Mesenchymal stem cell (in vitro differentiated cells and primary cell): ENCODE measurements at regions not wholly inside any gene's neighbourhood (a gene's known extent, or its start where the extent isn't known, plus 50 kb on each side); places are given as distances from the start of the nearest gene placed in this dataset.

Source experiments
- DNase-seq: peaks from one replicate; pipeline ENCODE4 v3.0.0-alpha.2; 2013
- H2AFZ ChIP-seq: one replicate; pipeline ENCODE4 v1.6.1; 2013; ENCODE audit warnings: low read depth, mild to moderate bottlenecking, control low read depth, inconsistent platforms, low read length, moderate library complexity
- H2AK5ac ChIP-seq: 2 replicates; pipeline ENCODE4 v1.6.1; 2013; ENCODE audit warnings: low read length, moderate library complexity, mild to moderate bottlenecking, inconsistent platforms; ENCODE audit not compliant: severe bottlenecking
- H2BK120ac ChIP-seq: one replicate; pipeline ENCODE4 v1.6.1; 2013; ENCODE audit warnings: low read depth, mild to moderate bottlenecking, inconsistent platforms, low read length, moderate library complexity
- H2BK12ac ChIP-seq, 2 experiments: one replicate each; pipeline ENCODE4 v1.6.1; 2013; ENCODE audit warnings: inconsistent platforms in 2 of 2, low read length in 2 of 2, mild to moderate bottlenecking in 2 of 2, moderate library complexity in 2 of 2, control low read depth in 1 of 2
- H2BK15ac ChIP-seq: one replicate; pipeline ENCODE4 v1.6.1; 2013; ENCODE audit warnings: mild to moderate bottlenecking, low read depth, inconsistent platforms; ENCODE audit not compliant: poor library complexity, severe bottlenecking
- H2BK5ac ChIP-seq: 2 replicates; pipeline ENCODE4 v1.6.1; 2013; ENCODE audit warnings: low read depth, mild to moderate bottlenecking, low read length, control low read depth, inconsistent platforms; ENCODE audit not compliant: poor library complexity, severe bottlenecking
- H3K14ac ChIP-seq, 2 experiments: one replicate each; pipeline ENCODE4 v1.6.1; 2013; ENCODE audit warnings: inconsistent platforms in 2 of 2, low read length in 2 of 2, control low read depth in 1 of 2, mild to moderate bottlenecking in 1 of 2, moderate library complexity in 1 of 2
- H3K18ac ChIP-seq, 2 experiments: one replicate each; pipeline ENCODE4 v1.6.1; 2013; ENCODE audit warnings: inconsistent platforms in 2 of 2, low read length in 2 of 2, control low read depth in 1 of 2, low read depth in 1 of 2, mild to moderate bottlenecking in 1 of 2
- H3K23ac ChIP-seq, 2 experiments: one replicate each; pipeline ENCODE4 v1.6.1; 2013; ENCODE audit warnings: inconsistent platforms in 2 of 2, low read length in 2 of 2, mild to moderate bottlenecking in 2 of 2, moderate library complexity in 2 of 2, control low read depth in 1 of 2
- H3K27ac ChIP-seq: 2 replicates; pipeline ENCODE4 v1.5.1; 2013; ENCODE audit warnings: mild to moderate bottlenecking, moderate library complexity, low read length, control low read depth, inconsistent platforms; ENCODE audit not compliant: poor library complexity, severe bottlenecking
- H3K27me3 ChIP-seq, 2 experiments: 2 replicates each; pipeline versions ENCODE4 v1.6.1 to v1.7.0; 2013; ENCODE audit warnings: low read length in 2 of 2, mild to moderate bottlenecking in 2 of 2, moderate library complexity in 2 of 2, control low read depth in 1 of 2, inconsistent platforms in 1 of 2; ENCODE audit not compliant: control insufficient read depth in 1 of 2, insufficient read depth in 1 of 2
- H3K36me3 ChIP-seq, 2 experiments: 2 replicates each; pipeline versions ENCODE4 v1.6.1 to v1.7.0; 2013; ENCODE audit warnings: low read length in 2 of 2, control low read depth in 1 of 2, inconsistent platforms in 1 of 2, low read depth in 1 of 2, mild to moderate bottlenecking in 1 of 2; ENCODE audit not compliant: insufficient read depth in 2 of 2, control insufficient read depth in 1 of 2
- H3K4ac ChIP-seq, 2 experiments: one replicate each; pipeline ENCODE4 v1.6.1; 2013; ENCODE audit warnings: inconsistent platforms in 2 of 2, low read length in 2 of 2, mild to moderate bottlenecking in 2 of 2, moderate library complexity in 2 of 2, control low read depth in 1 of 2, low read depth in 1 of 2
- H3K4me1 ChIP-seq: 2 replicates; pipeline ENCODE4 v1.6.1; 2013; ENCODE audit warnings: low read depth, low read length, control low read depth; ENCODE audit not compliant: control insufficient read depth, insufficient read depth
- H3K4me2 ChIP-seq: 2 replicates; pipeline ENCODE4 v1.6.1; 2013; ENCODE audit warnings: low read length, mild to moderate bottlenecking, inconsistent platforms; ENCODE audit not compliant: poor library complexity, severe bottlenecking
- H3K4me3 ChIP-seq, 2 experiments: 2 replicates each; pipeline versions ENCODE4 v1.5.1 to v1.7.0; 2013; ENCODE audit warnings: low read length in 2 of 2, mild to moderate bottlenecking in 2 of 2, control low read depth in 1 of 2, low read depth in 1 of 2; ENCODE audit not compliant: insufficient read depth in 1 of 2
- H3K79me1 ChIP-seq: replicated peaks from 2 replicates; pipeline ENCODE4 v1.6.1; 2013; ENCODE audit warnings: mild to moderate bottlenecking, control low read depth, low read length, inconsistent platforms; ENCODE audit not compliant: poor library complexity, severe bottlenecking
- H3K9ac ChIP-seq: 2 replicates; pipeline ENCODE4 v1.7.0; 2013; ENCODE audit warnings: mild to moderate bottlenecking, low read length, moderate library complexity
- H3K9me3 ChIP-seq: 2 replicates; pipeline ENCODE4 v1.7.0; 2013; ENCODE audit warnings: mild to moderate bottlenecking, low read length; ENCODE audit not compliant: control insufficient read depth
- H4K8ac ChIP-seq: one replicate; pipeline ENCODE4 v1.6.1; 2013; ENCODE audit warnings: inconsistent platforms, mild to moderate bottlenecking, low read length, moderate library complexity
- H4K91ac ChIP-seq: one replicate; pipeline ENCODE4 v1.6.1; 2013; ENCODE audit warnings: mild to moderate bottlenecking, low read length, inconsistent platforms
- WGBS: methylation state at CpG from one replicate; pipeline ENCODE4 v1.1.7; 2013; ENCODE audit warnings: mixed read lengths; 5-methylcytosine and 5-hydroxymethylcytosine counted together

GRCh38 chr11:72507050-72507449 lies 72.7 kb upstream of the CLPB start:
- no peak overlapping the region for H2BK120ac ChIP-seq
- H2BK5ac ChIP-seq: no peak overlapping the region
- no peak overlapping the region for H2AK5ac ChIP-seq
- 97% methylated on average over 2 of the region's 2 CpGs for WGBS
- H4K8ac ChIP-seq: no peak overlapping the region
- no peak overlapping the region for H3K23ac ChIP-seq
- no peak overlapping the region for H3K27ac ChIP-seq
- H3K4me1 ChIP-seq: no peaks in the 10 kb centered on the region
- H4K91ac ChIP-seq: no peak overlapping the region
- H3K9ac ChIP-seq: no peak overlapping the region
- H3K4ac ChIP-seq: no peak overlapping the region
- no peak overlapping the region for H3K4me2 ChIP-seq
- H3K14ac ChIP-seq: no peak overlapping the region
- H3K36me3 ChIP-seq: no peaks in the 10 kb centered on the region
- H2BK12ac ChIP-seq: no peak overlapping the region
- H2AFZ ChIP-seq: no peak overlapping the region
- DNase-seq: no peak
- peaks cover 48% of the 10 kb centered on the region for H3K9me3 ChIP-seq
- H2BK15ac ChIP-seq: no peak overlapping the region
- H3K79me1 ChIP-seq: no peaks in the 10 kb centered on the region
- H3K18ac ChIP-seq: no peak overlapping the region
- H3K27me3 ChIP-seq: peaks cover 8 to 25% of the 10 kb centered on the region in 2 experiments
- H3K4me3 ChIP-seq: no peak overlapping the region

GRCh38 chr11:72497731-72498130 lies 63.4 kb upstream of the CLPB start:
- H2AK5ac ChIP-seq: no peak overlapping the region
- H4K91ac ChIP-seq: no peak overlapping the region
- no peak overlapping the region for H3K18ac ChIP-seq
- no peak overlapping the region for H2BK15ac ChIP-seq
- no peaks in the 10 kb centered on the region for H3K4me1 ChIP-seq
- no peak overlapping the region for H2BK120ac ChIP-seq
- H3K27me3 ChIP-seq: peaks cover 0 to 4% of the 10 kb centered on the region in 2 experiments
- no peak overlapping the region for H3K4me3 ChIP-seq
- no CpG with 5 or more reads among the region's 3 CpGs for WGBS
- H3K9ac ChIP-seq: no peak overlapping the region
- H3K4ac ChIP-seq: no peak overlapping the region
- no peak overlapping the region for H2BK12ac ChIP-seq
- H3K9me3 ChIP-seq: peaks cover 8% of the 10 kb centered on the region
- no peak overlapping the region for H2AFZ ChIP-seq
- no peaks in the 10 kb centered on the region for H3K36me3 ChIP-seq
- H3K14ac ChIP-seq: no peak overlapping the region
- H3K79me1 ChIP-seq: no peaks in the 10 kb centered on the region
- H2BK5ac ChIP-seq: no peak overlapping the region
- H3K27ac ChIP-seq: no peak overlapping the region
- no peak overlapping the region for H3K4me2 ChIP-seq
- H3K23ac ChIP-seq: no peak overlapping the region
- H4K8ac ChIP-seq: no peak overlapping the region
- no peak for DNase-seq

- Histone ChIP-seq H4K91ac (no peak overlapping the region), H2AK5ac (no peak overlapping the region), H2BK15ac (no peak overlapping the region), H3K36me3 (no peaks in the 10 kb centered on the region), H2AFZ (no peak overlapping the region), H3K4ac (no peak overlapping the region), H3K18ac (no peak overlapping the region), H3K4me2 (no peak overlapping the region), H3K9ac (no peak overlapping the region), H3K9me3 (no peaks in the 10 kb centered on the region), H2BK12ac (no peak overlapping the region), H3K27ac (no peak overlapping the region), H2BK120ac (no peak overlapping the region), H3K23ac (no peak overlapping the region), H3K27me3 (peaks cover 0 to 9% of the 10 kb centered on the region in 2 experiments), H3K4me3 (no peak overlapping the region), H3K79me1 (no peaks in the 10 kb centered on the region), H2BK5ac (no peak overlapping the region), H4K8ac (no peak overlapping the region), H3K4me1 (no peaks in the 10 kb centered on the region), H3K14ac (no peak overlapping the region)
- no CpG with 5 or more reads among the region's 1 CpG for WGBS
- DNase-seq: no peak
These were observed 59.7 kb upstream of the CLPB start for GRCh38 chr11:72494109-72494429.

- DNase-seq: no peak
- Histone ChIP-seq H3K18ac (no peak overlapping the region), H3K27me3 (peaks cover 0 to 9% of the 10 kb centered on the region in 2 experiments), H3K9me3 (no peaks in the 10 kb centered on the region), H3K4ac (no peak overlapping the region), H3K9ac (no peak overlapping the region), H3K36me3 (no peaks in the 10 kb centered on the region), H3K27ac (no peak overlapping the region), H2BK12ac (no peak overlapping the region), H2AFZ (no peak overlapping the region), H3K14ac (no peak overlapping the region), H3K4me1 (no peaks in the 10 kb centered on the region), H3K4me3 (no peak overlapping the region), H2BK120ac (no peak overlapping the region), H3K4me2 (no peak overlapping the region), H4K91ac (no peak overlapping the region), H2BK15ac (no peak overlapping the region), H3K23ac (no peak overlapping the region), H4K8ac (no peak overlapping the region), H2AK5ac (no peak overlapping the region), H3K79me1 (no peaks in the 10 kb centered on the region), H2BK5ac (no peak overlapping the region)
- WGBS: 68% methylated on average over 2 of the region's 2 CpGs
These were observed 59.2 kb upstream of the CLPB start for GRCh38 chr11:72493426-72494108.
